MM.1S (cell line): ENCODE measurements at regions not wholly inside any gene's neighbourhood (a gene's known extent, or its start where the extent isn't known, plus 50 kb on each side); places are given as distances from the start of the nearest gene placed in this dataset.

Experiments used
- DNase-seq: peaks from one replicate; pipeline ENCODE4 v3.0.0-alpha.2; 2015
- H2AFZ ChIP-seq: fragments of 300-600 bp; sonication (generic); 2 replicates; pipeline ENCODE4 v1.6.0; 2016; ENCODE audit warnings: antibody characterized with exemption, low read length
- H3F3A ChIP-seq: fragments of 300-600 bp; sonication (generic); 2 replicates; pipeline ENCODE4 v1.6.1; 2016; ENCODE audit warnings: mild to moderate bottlenecking, antibody characterized with exemption, low read length, moderate library complexity, mixed read lengths; ENCODE audit not compliant: insufficient read depth
- H3K27ac ChIP-seq: fragments of 300-600 bp; sonication (generic); 2 replicates; pipeline ENCODE4 v1.5.1; 2016; ENCODE audit warnings: mild to moderate bottlenecking, low read length
- H3K27me3 ChIP-seq: fragments of 300-600 bp; sonication (generic); replicated peaks from 2 replicates; pipeline ENCODE4 v1.6.0; 2016; ENCODE audit warnings: low read length; ENCODE audit not compliant: insufficient read depth
- H3K36me3 ChIP-seq: fragments of 300-600 bp; sonication (generic); replicated peaks from 2 replicates; pipeline ENCODE4 v1.6.1; 2016; ENCODE audit warnings: mild to moderate bottlenecking, low read length, mixed read lengths; ENCODE audit not compliant: insufficient read depth
- H3K4me1 ChIP-seq: fragments of 300-600 bp; sonication (generic); 2 replicates; pipeline ENCODE4 v1.6.1; 2016; ENCODE audit warnings: low read length, mixed read lengths
- H3K4me2 ChIP-seq: fragments of 300-600 bp; sonication (generic); 2 replicates; pipeline ENCODE4 v1.6.0; 2016; ENCODE audit warnings: low read depth, low read length
- H3K4me3 ChIP-seq: fragments of 300-600 bp; sonication (generic); 2 replicates; pipeline ENCODE4 v1.5.1; 2016; ENCODE audit warnings: low read length, mixed read lengths
- H3K79me2 ChIP-seq: fragments of 300-600 bp; sonication (generic); 2 replicates; pipeline ENCODE4 v1.6.1; 2016; ENCODE audit warnings: mixed run types, low read length, mixed read lengths
- H3K9ac ChIP-seq: fragments of 300-600 bp; sonication (generic); 2 replicates; pipeline ENCODE4 v1.6.1; 2016; ENCODE audit warnings: low read length, mixed read lengths
- H3K9me2 ChIP-seq: fragments of 300-600 bp; sonication (generic); replicated peaks from 2 replicates; pipeline ENCODE4 v1.6.1; 2016; ENCODE audit warnings: mild to moderate bottlenecking, low read length, mixed read lengths; ENCODE audit not compliant: insufficient read depth
- H3K9me3 ChIP-seq: fragments of 300-600 bp; sonication (generic); replicated peaks from 2 replicates; pipeline ENCODE4 v1.6.1; 2016; ENCODE audit warnings: mild to moderate bottlenecking, low read length, mixed read lengths; ENCODE audit not compliant: insufficient read depth
- H4K20me1 ChIP-seq: fragments of 300-600 bp; sonication (generic); 2 replicates; pipeline ENCODE4 v1.6.1; 2016; ENCODE audit warnings: mild to moderate bottlenecking, low read length, moderate library complexity, mixed read lengths; ENCODE audit not compliant: insufficient read depth
- EZH2 ChIP-seq: fragments of 300-600 bp; sonication (generic); optimal IDR thresholded peaks from 2 replicates; pipeline ENCODE3; 2017; ENCODE audit warnings: low read depth, mild to moderate bottlenecking, antibody characterized with exemption, low read length, mixed read lengths
- EZH2phosphoT487 ChIP-seq: fragments of 300-600 bp; sonication (generic); IDR thresholded peaks from 2 replicates; pipeline ENCODE4 v1.6.1; 2018; ENCODE audit warnings: antibody characterized with exemption, low read length
- TF ChIP-seq, protein P1 (sequence below): fragments of 300-600 bp; sonication (generic); IDR thresholded peaks from 2 replicates; pipeline ENCODE4 v1.5.1; 2016; ENCODE audit warnings: antibody characterized with exemption, low read length, mixed read lengths

DNA sequence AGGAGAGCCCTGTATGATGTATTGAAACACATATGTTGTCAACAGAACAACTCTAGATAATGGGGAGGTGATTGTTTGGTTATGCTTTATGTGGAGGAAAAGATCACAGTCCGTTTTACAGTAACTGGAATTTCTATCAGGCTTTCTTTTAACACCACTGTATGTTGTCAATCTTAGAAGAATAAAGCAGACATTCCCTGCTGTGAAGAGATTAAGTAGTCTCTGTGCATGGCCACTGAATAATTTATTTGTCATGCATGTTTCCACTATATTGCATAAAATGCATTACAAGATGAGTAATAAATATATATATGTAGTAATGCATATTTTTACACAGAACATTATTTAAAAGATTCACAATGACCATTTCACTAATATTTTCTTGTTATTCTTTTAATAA lies 440.0 kb downstream of the ANKRD7 start:
- no peak for DNase-seq
- no peaks in the 10 kb centered on the region for H4K20me1 ChIP-seq
- no peak overlapping the region for H2AFZ ChIP-seq
- no peaks in the 10 kb centered on the region for H3K9me2 ChIP-seq
- no peak overlapping the region for H3K9ac ChIP-seq
- no peaks in the 10 kb centered on the region for H3K79me2 ChIP-seq
- no peaks in the 10 kb centered on the region for H3K36me3 ChIP-seq
- H3F3A ChIP-seq, result no peaks in the 10 kb centered on the region
- no peaks in the 10 kb centered on the region for H3K9me3 ChIP-seq
- H3K27ac ChIP-seq, result no peak overlapping the region
- TF ChIP-seq EZH2, result no peak
- TF ChIP-seq, protein P1, sequence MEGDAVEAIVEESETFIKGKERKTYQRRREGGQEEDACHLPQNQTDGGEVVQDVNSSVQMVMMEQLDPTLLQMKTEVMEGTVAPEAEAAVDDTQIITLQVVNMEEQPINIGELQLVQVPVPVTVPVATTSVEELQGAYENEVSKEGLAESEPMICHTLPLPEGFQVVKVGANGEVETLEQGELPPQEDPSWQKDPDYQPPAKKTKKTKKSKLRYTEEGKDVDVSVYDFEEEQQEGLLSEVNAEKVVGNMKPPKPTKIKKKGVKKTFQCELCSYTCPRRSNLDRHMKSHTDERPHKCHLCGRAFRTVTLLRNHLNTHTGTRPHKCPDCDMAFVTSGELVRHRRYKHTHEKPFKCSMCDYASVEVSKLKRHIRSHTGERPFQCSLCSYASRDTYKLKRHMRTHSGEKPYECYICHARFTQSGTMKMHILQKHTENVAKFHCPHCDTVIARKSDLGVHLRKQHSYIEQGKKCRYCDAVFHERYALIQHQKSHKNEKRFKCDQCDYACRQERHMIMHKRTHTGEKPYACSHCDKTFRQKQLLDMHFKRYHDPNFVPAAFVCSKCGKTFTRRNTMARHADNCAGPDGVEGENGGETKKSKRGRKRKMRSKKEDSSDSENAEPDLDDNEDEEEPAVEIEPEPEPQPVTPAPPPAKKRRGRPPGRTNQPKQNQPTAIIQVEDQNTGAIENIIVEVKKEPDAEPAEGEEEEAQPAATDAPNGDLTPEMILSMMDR, result no peak
- no peak for TF ChIP-seq EZH2phosphoT487
- no peak overlapping the region for H3K4me2 ChIP-seq
- no peaks in the 10 kb centered on the region for H3K27me3 ChIP-seq
- H3K4me1 ChIP-seq, result no peaks in the 10 kb centered on the region
- no peak overlapping the region for H3K4me3 ChIP-seq

DNA sequence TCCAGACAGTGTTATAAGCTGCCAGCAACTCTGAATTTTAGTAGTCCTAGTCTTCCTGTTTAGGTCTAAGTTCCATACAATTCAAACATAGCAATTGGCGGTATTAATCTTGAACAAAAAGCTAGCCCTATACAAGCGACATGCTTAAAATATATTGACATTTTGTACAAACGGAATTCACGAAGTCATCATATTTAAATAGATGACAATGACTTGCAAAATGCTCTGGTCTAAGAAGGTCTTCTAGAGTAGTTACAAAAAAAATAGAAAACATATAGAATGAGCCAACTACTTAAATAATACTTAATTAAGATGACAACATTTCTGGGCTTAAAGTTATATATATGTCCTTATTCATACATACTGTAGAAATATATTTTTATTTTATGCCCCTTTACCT lies 446.6 kb downstream of the ANKRD7 start:
- Histone ChIP-seq H3K4me3 (no peak overlapping the region), H3K4me2 (no peak overlapping the region), H3K9me2 (no peaks in the 10 kb centered on the region), H3K27me3 (no peaks in the 10 kb centered on the region), H4K20me1 (no peaks in the 10 kb centered on the region), H2AFZ (no peak overlapping the region), H3K79me2 (no peaks in the 10 kb centered on the region), H3K27ac (no peak overlapping the region), H3K9ac (no peak overlapping the region), H3K36me3 (no peaks in the 10 kb centered on the region), H3K4me1 (no peaks in the 10 kb centered on the region), H3F3A (no peaks in the 10 kb centered on the region), H3K9me3 (no peaks in the 10 kb centered on the region)
- TF ChIP-seq EZH2phosphoT487 (no peak), EZH2 (no peak)
- TF ChIP-seq, protein P1, result no peak
- DNase-seq, result no peak

DNA sequence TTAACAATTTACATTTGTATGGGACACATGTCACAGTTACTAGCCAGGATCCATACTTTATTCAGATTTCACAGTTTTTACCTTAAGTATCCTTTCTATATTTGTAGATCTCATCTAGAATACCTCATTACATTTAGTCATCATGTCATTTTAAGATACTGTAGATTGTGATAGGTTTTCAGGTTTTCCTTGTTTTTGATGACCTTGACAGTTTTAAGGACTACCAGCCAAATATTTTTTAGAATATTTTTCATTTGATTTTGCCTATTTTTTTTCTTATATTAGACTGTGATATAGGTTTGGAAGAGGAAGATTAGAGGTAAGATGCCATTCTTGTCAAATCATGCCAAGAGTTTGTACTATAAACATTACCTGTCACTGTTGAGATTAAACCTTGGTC lies 460.3 kb downstream of the ANKRD7 start:
- Histone ChIP-seq H3K27ac (no peak overlapping the region), H3K4me3 (no peak overlapping the region), H4K20me1 (no peaks in the 10 kb centered on the region), H2AFZ (no peak overlapping the region), H3K27me3 (no peaks in the 10 kb centered on the region), H3K9ac (no peak overlapping the region), H3K4me2 (no peak overlapping the region), H3K79me2 (no peaks in the 10 kb centered on the region), H3F3A (no peaks in the 10 kb centered on the region), H3K36me3 (no peaks in the 10 kb centered on the region), H3K9me2 (no peaks in the 10 kb centered on the region), H3K9me3 (no peaks in the 10 kb centered on the region), H3K4me1 (no peaks in the 10 kb centered on the region)
- TF ChIP-seq EZH2phosphoT487, result no peak
- TF ChIP-seq, protein P1, result no peak
- TF ChIP-seq EZH2, result no peak
- no peak for DNase-seq

DNA sequence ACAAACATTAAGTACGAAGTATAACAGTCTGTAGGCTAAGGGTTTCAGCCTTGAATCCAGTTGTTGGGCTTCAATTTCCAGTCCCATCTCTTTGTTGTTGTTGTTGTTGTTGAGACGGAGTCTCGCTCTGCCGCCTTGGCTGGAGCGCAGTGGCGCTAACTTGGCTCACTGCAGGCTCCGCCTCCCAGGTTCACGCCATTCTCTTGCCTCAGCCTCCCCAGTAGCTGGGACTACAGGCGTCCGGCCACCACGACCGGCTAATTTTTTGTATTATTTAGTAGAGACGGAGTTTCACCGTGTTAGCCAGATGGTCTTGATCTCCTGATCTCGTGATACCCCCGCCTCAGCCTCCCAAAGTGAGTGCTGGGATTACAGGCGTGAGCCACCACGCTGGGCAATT lies 464.9 kb downstream of the ANKRD7 start:
- Histone ChIP-seq H3K27me3 (no peaks in the 10 kb centered on the region), H3F3A (no peaks in the 10 kb centered on the region), H3K4me1 (no peaks in the 10 kb centered on the region), H2AFZ (no peak overlapping the region), H3K79me2 (no peaks in the 10 kb centered on the region), H3K9me3 (no peaks in the 10 kb centered on the region), H3K4me2 (no peak overlapping the region), H4K20me1 (no peaks in the 10 kb centered on the region), H3K4me3 (no peak overlapping the region), H3K9ac (no peak overlapping the region), H3K27ac (no peak overlapping the region), H3K9me2 (no peaks in the 10 kb centered on the region), H3K36me3 (no peaks in the 10 kb centered on the region)
- TF ChIP-seq EZH2 (no peak), EZH2phosphoT487 (no peak)
- TF ChIP-seq, protein P1, result no peak
- DNase-seq, result no peak
